ENCODE measurements at regions not wholly inside any gene's neighbourhood (a gene's known extent, or its start where the extent isn't known, plus 50 kb on each side); places are given as distances from the start of the nearest gene placed in this dataset.

DNA sequence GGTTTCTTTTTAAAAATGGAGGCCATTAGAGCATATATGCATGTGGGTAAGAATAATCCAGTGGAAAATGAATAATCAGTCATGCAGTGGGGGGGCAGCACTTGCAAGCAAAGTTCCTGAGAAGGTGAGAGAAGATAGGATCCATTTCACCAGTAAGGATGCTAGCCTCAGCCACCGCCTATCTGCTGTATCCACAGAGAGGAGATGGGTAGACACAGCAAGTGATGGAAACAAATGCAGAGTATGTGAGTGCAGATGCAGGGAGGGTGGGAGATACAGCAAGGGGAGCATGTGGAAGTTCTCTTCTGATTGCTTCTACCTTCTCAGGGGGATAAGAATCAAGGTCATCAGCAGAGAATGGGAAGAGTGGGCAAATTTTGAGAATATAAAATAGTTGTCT, 171.4 kb upstream of the PDE1C start:
- Mint-ChIP-seq H3K4me3 (ENCODE audit: unreplicated experiment) (no peak overlapping the region), H3K36me3 (ENCODE audit: low read depth) (no peaks in the 10 kb centered on the region), H3K4me1 (ENCODE audit: low read depth) (no peaks in the 10 kb centered on the region), H3K27ac (ENCODE audit: unreplicated experiment) (no peak overlapping the region), H3K27me3 (ENCODE audit: low read depth) (peaks cover 9% of the 10 kb centered on the region), H3K9me3 (ENCODE audit: low read depth) (no peaks in the 10 kb centered on the region)
- TF ChIP-seq, protein P1, sequence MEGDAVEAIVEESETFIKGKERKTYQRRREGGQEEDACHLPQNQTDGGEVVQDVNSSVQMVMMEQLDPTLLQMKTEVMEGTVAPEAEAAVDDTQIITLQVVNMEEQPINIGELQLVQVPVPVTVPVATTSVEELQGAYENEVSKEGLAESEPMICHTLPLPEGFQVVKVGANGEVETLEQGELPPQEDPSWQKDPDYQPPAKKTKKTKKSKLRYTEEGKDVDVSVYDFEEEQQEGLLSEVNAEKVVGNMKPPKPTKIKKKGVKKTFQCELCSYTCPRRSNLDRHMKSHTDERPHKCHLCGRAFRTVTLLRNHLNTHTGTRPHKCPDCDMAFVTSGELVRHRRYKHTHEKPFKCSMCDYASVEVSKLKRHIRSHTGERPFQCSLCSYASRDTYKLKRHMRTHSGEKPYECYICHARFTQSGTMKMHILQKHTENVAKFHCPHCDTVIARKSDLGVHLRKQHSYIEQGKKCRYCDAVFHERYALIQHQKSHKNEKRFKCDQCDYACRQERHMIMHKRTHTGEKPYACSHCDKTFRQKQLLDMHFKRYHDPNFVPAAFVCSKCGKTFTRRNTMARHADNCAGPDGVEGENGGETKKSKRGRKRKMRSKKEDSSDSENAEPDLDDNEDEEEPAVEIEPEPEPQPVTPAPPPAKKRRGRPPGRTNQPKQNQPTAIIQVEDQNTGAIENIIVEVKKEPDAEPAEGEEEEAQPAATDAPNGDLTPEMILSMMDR (IDR thresholded peaks at IDR 0.05), result no peak
- DNase-seq (ENCODE audit: low spot score), result no peak

DNA sequence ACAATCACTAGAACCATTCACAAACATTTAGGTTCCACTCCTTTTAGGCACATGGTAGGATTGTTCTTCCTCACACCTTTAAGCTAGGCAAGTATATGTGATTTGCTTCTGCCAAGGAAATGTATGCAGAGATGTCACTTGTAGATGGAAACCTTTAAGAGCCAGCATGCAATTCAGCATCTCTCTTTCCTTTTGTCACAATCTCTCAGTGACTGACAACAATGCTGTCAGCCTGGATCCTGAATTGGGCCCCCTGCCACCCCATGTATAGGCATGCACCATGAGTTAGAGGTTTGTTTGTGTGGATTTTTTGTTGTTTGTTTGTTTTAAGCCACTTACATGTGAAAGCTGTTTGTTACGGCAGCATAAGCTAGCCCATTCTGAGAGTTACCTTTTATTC, 169.6 kb upstream of the PDE1C start:
- H3K9me3 Mint-ChIP-seq (ENCODE audit: low read depth), result peaks cover 11% of the 10 kb centered on the region
- no peaks in the 10 kb centered on the region for H3K4me1 Mint-ChIP-seq (ENCODE audit: low read depth)

DNA sequence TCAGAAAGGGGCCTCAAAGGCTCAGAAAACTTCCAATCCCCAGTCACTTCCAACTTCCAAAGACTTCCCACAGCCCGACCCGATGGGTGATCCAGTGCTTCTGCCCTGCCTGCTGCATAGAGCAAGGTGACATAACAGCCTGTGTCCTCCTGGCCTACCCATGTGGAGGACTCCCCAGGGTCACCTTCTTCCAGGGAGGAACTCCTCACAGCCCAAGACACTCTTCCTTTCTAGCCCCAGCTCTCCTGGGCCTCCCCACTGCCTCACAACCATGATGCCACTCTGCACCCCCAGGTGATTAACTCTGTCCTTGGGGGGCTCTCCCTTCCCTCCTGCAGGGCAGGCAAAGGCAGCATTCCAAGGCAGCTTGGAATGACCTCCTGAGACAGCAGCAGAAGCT, 158.4 kb upstream of the PDE1C start:
- Mint-ChIP-seq H3K4me1 (ENCODE audit: low read depth) (no peaks in the 10 kb centered on the region), H3K4me3 (ENCODE audit: unreplicated experiment) (no peak overlapping the region), H3K27ac (ENCODE audit: unreplicated experiment) (no peak overlapping the region), H3K9me3 (ENCODE audit: low read depth) (peaks cover 9% of the 10 kb centered on the region), H3K36me3 (ENCODE audit: low read depth) (peaks cover 2% of the 10 kb centered on the region), H3K27me3 (ENCODE audit: low read depth) (peaks cover 41% of the 10 kb centered on the region)
- TF ChIP-seq, protein P1 (IDR thresholded peaks at IDR 0.05), result no peak
- no peak for DNase-seq (ENCODE audit: low spot score)

More for the DNA sequence above, 169.6 kb upstream of the PDE1C start:
- Mint-ChIP-seq H3K36me3 (ENCODE audit: low read depth) (no peaks in the 10 kb centered on the region), H3K4me3 (ENCODE audit: unreplicated experiment) (no peak overlapping the region), H3K27me3 (ENCODE audit: low read depth) (peaks cover 8% of the 10 kb centered on the region), H3K27ac (ENCODE audit: unreplicated experiment) (no peak overlapping the region)
- DNase-seq (ENCODE audit: low spot score), result no peak
- TF ChIP-seq, protein P1 (IDR thresholded peaks at IDR 0.05), result no peak

DNA sequence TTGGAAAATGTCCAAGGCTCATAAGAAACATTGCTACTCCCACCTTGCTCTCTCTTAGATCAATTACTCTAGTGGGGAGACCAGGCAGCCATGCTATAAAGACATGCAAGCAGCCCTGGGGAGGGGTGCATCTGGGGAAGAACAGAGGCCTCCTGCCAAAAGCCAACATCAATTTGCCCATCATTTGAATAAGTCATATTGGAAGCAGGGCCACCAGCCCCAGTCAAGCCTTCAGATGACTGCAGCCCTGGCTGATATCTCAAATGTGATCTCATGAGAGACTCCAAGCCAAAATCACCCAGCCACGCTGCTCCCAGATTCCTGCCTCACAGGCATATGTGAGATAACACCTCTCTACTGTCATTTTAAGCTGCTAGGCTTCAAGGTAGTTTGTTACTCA, 157.5 kb upstream of the PDE1C start:
- H3K36me3 Mint-ChIP-seq (ENCODE audit: low read depth), result peaks cover 2% of the 10 kb centered on the region

DNA sequence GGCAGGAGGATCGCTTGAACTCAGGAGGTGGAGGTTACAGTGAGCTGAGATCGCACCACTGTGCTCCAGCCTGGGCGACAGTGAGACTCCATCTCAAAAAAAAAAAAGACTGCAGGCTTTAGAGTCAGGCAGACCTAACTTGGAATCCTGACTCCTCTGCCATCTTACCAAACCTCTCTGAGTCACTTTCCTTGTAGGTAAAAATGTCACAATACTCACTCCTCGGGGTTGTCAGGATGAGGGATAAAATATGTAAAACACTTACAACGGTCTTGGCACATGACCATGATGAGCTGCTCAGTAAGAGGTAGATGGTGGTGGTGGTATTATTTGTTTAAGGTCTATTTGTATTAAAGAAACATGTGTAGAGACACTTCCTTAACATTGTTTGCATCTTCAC, 154.1 kb upstream of the PDE1C start:
- peaks cover 2% of the 10 kb centered on the region for H3K36me3 Mint-ChIP-seq (ENCODE audit: low read depth)
- H3K4me3 Mint-ChIP-seq (ENCODE audit: unreplicated experiment), result no peak overlapping the region
- no peaks in the 10 kb centered on the region for H3K4me1 Mint-ChIP-seq (ENCODE audit: low read depth)
- H3K27me3 Mint-ChIP-seq (ENCODE audit: low read depth), result peaks cover 34% of the 10 kb centered on the region
- peaks cover 9% of the 10 kb centered on the region for H3K9me3 Mint-ChIP-seq (ENCODE audit: low read depth)
- TF ChIP-seq, protein P1 (IDR thresholded peaks at IDR 0.05), result no peak
- DNase-seq (ENCODE audit: low spot score), result no peak
- H3K27ac Mint-ChIP-seq (ENCODE audit: unreplicated experiment), result no peak overlapping the region

More for the DNA sequence above, 157.5 kb upstream of the PDE1C start:
- Mint-ChIP-seq H3K4me1 (ENCODE audit: low read depth) (no peaks in the 10 kb centered on the region), H3K4me3 (ENCODE audit: unreplicated experiment) (no peak overlapping the region), H3K27me3 (ENCODE audit: low read depth) (peaks cover 42% of the 10 kb centered on the region), H3K27ac (ENCODE audit: unreplicated experiment) (no peak overlapping the region), H3K9me3 (ENCODE audit: low read depth) (peaks cover 9% of the 10 kb centered on the region)
- DNase-seq (ENCODE audit: low spot score), result no peak
- TF ChIP-seq, protein P1 (IDR thresholded peaks at IDR 0.05), result no peak
